Amygdala (tissue), 56 donors: ENCODE measurements at regions not wholly inside any gene's neighbourhood (a gene's known extent, or its start where the extent isn't known, plus 50 kb on each side); places are given as distances from the start of the nearest gene placed in this dataset.
A peak's percentile ranks its signal among the peaks of the same experiment; 100 is the strongest.
"Not testable (repeated sequence)": the region's sequence is repeated elsewhere in the genome, so short reads cannot be mapped to it uniquely, and the experiment has no call there.

Experiments
- DNase-seq, 56 donors: peaks; one replicate each; lab custom pipeline; 2025; lab: John Stamatoyannopoulos, UW

- no peak for DNase-seq
Observed at GRCh38 chr7:19381321-19381720, 236.1 kb upstream of the FERD3L start.

- no peak for DNase-seq
Observed at GRCh38 chr7:19378345-19378714, 233.1 kb upstream of the FERD3L start.

- DNase-seq = no peak
Observed at GRCh38 chr7:19377611-19378344, 232.6 kb upstream of the FERD3L start.

GRCh38 chr7:19376538-19376937, 231.3 kb upstream of the FERD3L start:
- no peak for DNase-seq

GRCh38 chr7:19375976-19376375, 230.8 kb upstream of the FERD3L start:
- no peak for DNase-seq

- no peak for DNase-seq
Observed at GRCh38 chr7:19373334-19373733, 228.1 kb upstream of the FERD3L start.

- DNase-seq = no peak
Observed at GRCh38 chr7:19369806-19370205, 224.6 kb upstream of the FERD3L start.

GRCh38 chr7:19369182-19369581, 224.0 kb upstream of the FERD3L start:
- peak in 1 of 56 donors; percentile 1 for DNase-seq

- no peak for DNase-seq
Observed at GRCh38 chr7:19368491-19368925, 223.3 kb upstream of the FERD3L start.

GRCh38 chr7:19364950-19365349, 219.7 kb upstream of the FERD3L start:
- DNase-seq = no peak

- DNase-seq = no peak
Observed at GRCh38 chr7:19362099-19362498, 216.9 kb upstream of the FERD3L start.

- no peak for DNase-seq
Observed at GRCh38 chr7:19353180-19353579, 208.0 kb upstream of the FERD3L start.

GRCh38 chr7:19352305-19352695, 207.1 kb upstream of the FERD3L start:
- no peak for DNase-seq

- DNase-seq = no peak
Observed at GRCh38 chr7:19351341-19352304, 206.4 kb upstream of the FERD3L start.

GRCh38 chr7:19339512-19339911, 194.3 kb upstream of the FERD3L start:
- no peak for DNase-seq

GRCh38 chr7:19338512-19338911, 193.3 kb upstream of the FERD3L start:
- not testable (repeated sequence) for DNase-seq

GRCh38 chr7:19336836-19337383, 191.7 kb upstream of the FERD3L start:
- DNase-seq = no peak

GRCh38 chr7:19333706-19334105, 188.5 kb upstream of the FERD3L start:
- peak in 17 of 56 donors; percentile 1 to 61 (median 32) for DNase-seq

- DNase-seq = no peak
Observed at GRCh38 chr7:19327018-19327417, 181.8 kb upstream of the FERD3L start.

- DNase-seq = no peak
Observed at GRCh38 chr7:19322002-19322401, 176.8 kb upstream of the FERD3L start.

- DNase-seq = no peak
Observed at GRCh38 chr7:19318287-19318686, 173.1 kb upstream of the FERD3L start.
